K562 (cell line): ENCODE measurements at regions not wholly inside any gene's neighbourhood (a gene's known extent, or its start where the extent isn't known, plus 50 kb on each side); places are given as distances from the start of the nearest gene placed in this dataset.
"Not testable (repeated sequence)": the region's sequence is repeated elsewhere in the genome, so short reads cannot be mapped to it uniquely, and the experiment has no call there.

Source experiments
- ATAC-seq: fragments of 200-7000 bp; cut with Tn5 transposase; 3 replicates; pipeline ENCODE4 v1.9.1; 2020; ENCODE audit warnings: moderate library complexity
- BruUV-seq: library from RNA; stranded (reverse); fragments of 400-500 nt; replicated peaks from 2 replicates; lab custom pipeline; 2021; lab: Mats Ljungman, UMichigan
- CTCF ChIA-PET: fragments of 300-600 bp; formaldehyde crosslinking; extraction: SDS; loops from one replicate; lab custom pipeline; 2021; ENCODE audit warnings: low intra/inter-chr PET ratio; lab: Yijun Ruan, JAX
- POLR2A ChIA-PET: fragments of 300-600, 350-650 bp; sonication (Branson Sonifier 250); formaldehyde crosslinking; extraction: SDS; loops from one replicate; lab custom pipeline; 2021; ENCODE audit warnings: antibody characterized with exemption, inconsistent platforms; lab: Yijun Ruan, JAX
- DNase-seq, 4 experiments: peaks; one replicate each; pipeline versions ENCODE4 v3.0.0 to v3.0.0-alpha.2; 2011 to 2018; ENCODE audit warnings: low spot score in 3 of 4, mixed read lengths in 3 of 4; ENCODE audit errors: extremely low read depth in 1 of 4
- FAIRE-seq: peaks from 2 replicates; lab custom pipeline; 2011; peaks lifted over from hg19 to GRCh38; lab: Jason Lieb, UNC
- H2AFZ ChIP-seq: 2 replicates; pipeline ENCODE4 v1.6.0; 2011; ENCODE audit warnings: low read depth, low read length, control low read depth, inconsistent platforms
- H3K27ac ChIP-seq: fragments of 200-600 bp; 3 replicates; pipeline ENCODE4 v1.8.0; 2011; ENCODE audit warnings: low read depth, mild to moderate bottlenecking, control low read depth, inconsistent platforms, low read length, moderate library complexity, mixed read lengths; ENCODE audit errors: extremely low read depth
- H3K27me3 ChIP-seq, 2 experiments: fragments of 300-600 bp in 1 of 2; 2 replicates in 1 of 2; 3 replicates in 1 of 2; pipeline versions ENCODE4 v1.6.0 to v1.8.0; 2011; ENCODE audit warnings: inconsistent platforms in 2 of 2, low read length in 2 of 2, mild to moderate bottlenecking in 1 of 2, mixed read lengths in 1 of 2, moderate library complexity in 1 of 2; ENCODE audit not compliant: control insufficient read depth in 2 of 2, insufficient read depth in 2 of 2
- H3K36me3 ChIP-seq: fragments of 300-600 bp; 3 replicates; pipeline ENCODE4 v1.8.0; 2011; ENCODE audit warnings: mild to moderate bottlenecking, low read length, inconsistent platforms; ENCODE audit not compliant: control insufficient read depth, insufficient read depth
- H3K4me1 ChIP-seq, 2 experiments: fragments of 200-600 bp in 1 of 2; replicated peaks in 1 of 2; 2 replicates in 1 of 2; 3 replicates in 1 of 2; pipeline versions ENCODE4 v1.5.1 to v1.8.0; 2011; ENCODE audit warnings: inconsistent platforms in 2 of 2, low read length in 2 of 2, mild to moderate bottlenecking in 1 of 2, mixed read lengths in 1 of 2, moderate library complexity in 1 of 2; ENCODE audit not compliant: control insufficient read depth in 2 of 2, insufficient read depth in 2 of 2
- H3K4me2 ChIP-seq: 2 replicates; pipeline ENCODE4 v1.6.1; 2011; ENCODE audit warnings: low read length, control low read depth, inconsistent platforms, mixed read lengths; ENCODE audit not compliant: insufficient read depth
- H3K4me3 ChIP-seq: fragments of 200-600 bp; sonication (generic), shearing (Covaris generic); 2 replicates; pipeline ENCODE4 v1.5.1; 2016; ENCODE audit warnings: control low read depth, inconsistent platforms
- H3K79me2 ChIP-seq: fragments of 200-600 bp; 3 replicates; pipeline ENCODE4 v1.8.0; 2011; ENCODE audit warnings: low read length, inconsistent platforms; ENCODE audit not compliant: control insufficient read depth, insufficient read depth
- H3K9ac ChIP-seq, 2 experiments: 2 replicates each; pipeline versions ENCODE4 v1.6.0 to v1.6.1; 2011; ENCODE audit warnings: low read depth in 2 of 2, low read length in 2 of 2, control low read depth in 1 of 2, inconsistent platforms in 1 of 2, mild to moderate bottlenecking in 1 of 2, mixed read lengths in 1 of 2; ENCODE audit not compliant: insufficient read depth in 1 of 2
- H3K9me1 ChIP-seq: one replicate; pipeline ENCODE4 v1.6.0; 2011; ENCODE audit warnings: inconsistent platforms, mild to moderate bottlenecking, low read length, moderate library complexity; ENCODE audit not compliant: control insufficient read depth, insufficient read depth
- H3K9me3 ChIP-seq: replicated peaks from 2 replicates; pipeline ENCODE4 v1.5.1; 2011; ENCODE audit warnings: low read depth, low read length, inconsistent platforms; ENCODE audit not compliant: control insufficient read depth, insufficient read depth
- H4K20me1 ChIP-seq: replicated peaks from 2 replicates; pipeline ENCODE4 v1.6.1; 2011; ENCODE audit warnings: low read length, inconsistent platforms, mixed read lengths; ENCODE audit not compliant: control insufficient read depth, insufficient read depth
- TFAP4 ChIP-seq: sonication (generic); formaldehyde crosslinking; IDR thresholded peaks from 2 replicates; pipeline ENCODE4 v1.8.0; 2022; ENCODE audit warnings: missing genetic modification reagents, mild to moderate bottlenecking, moderate library complexity, borderline replicate concordance
- THRA ChIP-seq: fragments of 450-650 bp; IDR thresholded peaks from 2 replicates; pipeline ENCODE4 v1.6.1; 2017; ENCODE audit warnings: mild to moderate bottlenecking, moderate library complexity
- WGBS: fragments of 100-300 bp; shearing (Covaris generic); methylation state at CpG from one replicate; pipeline ENCODE4 v1.1.6; 2016; ENCODE audit warnings: low coverage, mixed read lengths; ENCODE audit not compliant: insufficient coverage; ENCODE audit errors: missing lambda C conversion rate; 5-methylcytosine and 5-hydroxymethylcytosine counted together
- in situ Hi-C: fragments of 300-500 bp; cut with MboI; formaldehyde crosslinking; loops from 4 replicates; pipeline ENCODE4 v1.15.0; 2018; ENCODE audit warnings: inconsistent platforms, mixed read lengths
- intact Hi-C: fragments of 100-400 bp; cut with micrococcal nuclease; formaldehyde crosslinking; loops from 2 replicates; pipeline ENCODE4 v1.14.2; 2022

- no peak for TF ChIP-seq TFAP4 (CRISPR knock-in tag)
- TF ChIP-seq, all 486 proteins: peak for 0
Observed at GRCh38 chr20:55079917-55080316, 604.5 kb downstream of the DOK5 start (continued).

GRCh38 chr20:55074266-55074840, 599.0 kb downstream of the DOK5 start:
- H4K20me1 ChIP-seq, H3K79me2 ChIP-seq, intact Hi-C loops, DNase-seq, H3K9me1 ChIP-seq, H3K27me3 ChIP-seq, H3K27ac ChIP-seq, in situ Hi-C loops, H3K36me3 ChIP-seq, H3K4me1 ChIP-seq, H3K9ac ChIP-seq, H3K4me2 ChIP-seq, CTCF ChIA-PET, BruUV-seq, FAIRE-seq, ATAC-seq, H3K9me3 ChIP-seq, H2AFZ ChIP-seq, H3K4me3 ChIP-seq: not testable (repeated sequence)
- POLR2A ChIA-PET = interaction anchor here (1.4 kb wide), 1 partner anchor 12 kb away, joined by 3 read pairs; no protein-coding TSS in a partner anchor
- WGBS = 23% methylated on average over 10 of the region's 19 CpGs

GRCh38 chr20:55070001-55070400, 594.6 kb downstream of the DOK5 start:
- H4K20me1 ChIP-seq = no peaks in the 10 kb centered on the region
- no peak overlapping the region for H3K4me2 ChIP-seq
- ChIA-PET POLR2A (no interaction called here), CTCF (no interaction called here)
- BruUV-seq = no TSS peak
- no peaks in the 10 kb centered on the region for H3K79me2 ChIP-seq
- no peaks in the 10 kb centered on the region for H3K27me3 ChIP-seq
- WGBS = 0% methylated on average over 1 of the region's 1 CpG
- H3K4me1 ChIP-seq = peaks cover 0 to 3% of the 10 kb centered on the region in 2 experiments; a peak in 1 of 5 replicates
- no peaks in the 10 kb centered on the region for H3K36me3 ChIP-seq
- H3K9me3 ChIP-seq = no peaks in the 10 kb centered on the region
- no peak overlapping the region for H3K4me3 ChIP-seq
- in situ Hi-C loops (no loop called here), intact Hi-C loops (no loop called here)
- no peak for DNase-seq
- no peak overlapping the region for H3K9ac ChIP-seq
- FAIRE-seq = no peak
- no peak overlapping the region for H2AFZ ChIP-seq
- no peak overlapping the region for H3K27ac ChIP-seq
- no peaks in the 10 kb centered on the region for H3K9me1 ChIP-seq
- no peak for ATAC-seq
- no peak for TF ChIP-seq THRA
